GM21619 (cell line): ENCODE measurements at regions not wholly inside any gene's neighbourhood (a gene's known extent, or its start where the extent isn't known, plus 50 kb on each side); places are given as distances from the start of the nearest gene placed in this dataset.
"Not testable (repeated sequence)": the region's sequence is repeated elsewhere in the genome, so short reads cannot be mapped to it uniquely, and the experiment has no call there.

Source experiments
- ATAC-seq: cut with Tn5 transposase; IDR thresholded peaks from one replicate; pipeline ENCODE4 v1.9.1; 2021; ENCODE audit not compliant: unreplicated experiment

- no peak for ATAC-seq
Measured at GRCh38 chr20:54324041-54324440, 116.2 kb downstream of the PFDN4 start.

DNA sequence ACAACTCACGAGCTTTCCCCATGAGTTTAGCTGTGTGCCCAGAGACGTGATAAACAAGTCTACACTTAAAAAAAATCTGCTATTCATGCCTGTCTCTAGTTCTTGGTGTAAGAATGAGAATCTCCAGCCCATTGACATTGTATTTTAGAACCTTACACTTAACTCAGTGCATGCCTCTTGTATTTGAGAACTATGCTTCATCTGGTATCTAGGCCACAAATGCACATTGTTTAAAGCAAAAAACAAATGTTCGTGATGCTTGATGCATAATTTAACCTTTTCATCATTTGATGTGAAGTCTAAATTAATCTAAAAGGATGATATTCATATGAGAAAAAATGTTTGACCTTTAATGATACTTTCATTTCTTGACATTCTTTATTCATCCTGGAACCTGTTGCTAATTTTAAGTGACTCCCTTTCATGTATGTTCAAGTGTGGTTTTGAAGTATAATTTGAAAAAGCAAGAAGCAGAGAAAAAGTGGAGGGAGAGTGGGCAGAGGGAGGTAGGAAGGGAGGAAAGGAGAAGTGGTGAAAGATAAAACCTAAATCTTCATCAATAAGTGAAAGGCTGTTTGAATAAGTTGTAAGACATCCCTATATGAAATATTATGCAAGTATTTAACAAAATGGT lies 116.9 kb downstream of the PFDN4 start:
- ATAC-seq: no peak

- no peak for ATAC-seq
Measured at GRCh38 chr20:54335299-54335698, 127.4 kb downstream of the PFDN4 start.

GRCh38 chr20:54337144-54337543 lies 129.3 kb downstream of the PFDN4 start:
- ATAC-seq: no peak

GRCh38 chr20:54339093-54339492 lies 131.2 kb downstream of the PFDN4 start:
- no peak for ATAC-seq

DNA sequence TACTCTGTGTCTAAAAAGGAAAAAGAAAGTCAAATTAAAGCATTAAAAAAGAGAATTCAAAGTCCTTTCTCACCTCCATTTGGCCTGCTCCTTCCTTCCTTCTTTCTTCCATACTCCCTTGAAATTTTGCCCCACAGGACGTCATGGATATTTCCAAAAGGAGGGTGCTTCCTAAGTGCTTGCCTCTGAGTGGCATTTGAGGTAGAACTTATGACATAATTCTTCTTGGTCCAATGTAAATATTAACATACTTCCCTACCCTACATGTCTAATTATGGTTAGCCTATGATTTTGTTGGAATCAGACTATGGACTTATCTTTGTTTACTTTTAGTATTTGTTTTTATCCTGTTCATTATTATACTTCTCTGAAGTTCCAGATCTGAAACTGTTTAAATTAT lies 132.3 kb downstream of the PFDN4 start:
- ATAC-seq: no peak

DNA sequence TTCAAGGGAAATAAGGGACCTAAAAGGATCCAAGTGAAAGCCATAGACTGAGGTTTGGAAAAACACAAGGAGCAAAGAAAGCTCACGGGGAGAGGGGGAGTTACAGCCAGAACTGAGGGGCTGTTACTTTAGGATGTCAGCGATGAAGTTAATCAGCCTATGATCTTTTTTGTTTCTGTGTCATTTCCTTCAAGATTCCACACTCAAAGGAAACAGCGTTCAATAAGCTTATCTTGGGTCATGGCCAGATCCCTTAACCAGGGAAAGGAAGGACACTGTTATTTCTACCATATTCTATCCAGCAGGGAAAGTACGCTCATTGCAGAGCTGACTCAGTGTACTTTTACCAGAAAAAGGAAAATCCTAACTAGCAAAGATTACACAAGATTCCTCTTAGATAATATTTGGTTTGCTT lies 132.8 kb downstream of the PFDN4 start:
- no peak for ATAC-seq

GRCh38 chr20:54342258-54342920 lies 133.0 kb upstream of the DOK5 start:
- no peak for ATAC-seq

- no peak for ATAC-seq
Measured at GRCh38 chr20:54343099-54343498, 132.3 kb upstream of the DOK5 start.

DNA sequence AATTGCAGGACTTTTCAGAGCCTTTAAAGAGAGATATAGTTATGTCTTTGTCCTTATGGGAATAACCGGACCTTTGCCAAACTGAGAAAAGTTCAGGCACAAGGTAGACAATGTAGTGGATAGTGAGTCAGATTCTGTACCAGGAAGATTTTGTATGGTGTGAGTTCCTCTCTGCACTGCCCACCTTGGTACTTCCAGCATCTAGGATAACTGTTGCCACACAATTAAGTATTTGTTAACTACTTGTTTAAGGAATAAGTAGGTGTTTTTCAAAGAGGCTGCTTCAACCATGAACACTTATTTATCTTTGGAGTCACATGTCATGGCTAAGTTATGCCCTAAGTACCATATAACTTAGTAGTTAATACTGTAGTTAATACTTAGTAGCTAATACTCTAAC lies 131.8 kb upstream of the DOK5 start:
- ATAC-seq: no peak

DNA sequence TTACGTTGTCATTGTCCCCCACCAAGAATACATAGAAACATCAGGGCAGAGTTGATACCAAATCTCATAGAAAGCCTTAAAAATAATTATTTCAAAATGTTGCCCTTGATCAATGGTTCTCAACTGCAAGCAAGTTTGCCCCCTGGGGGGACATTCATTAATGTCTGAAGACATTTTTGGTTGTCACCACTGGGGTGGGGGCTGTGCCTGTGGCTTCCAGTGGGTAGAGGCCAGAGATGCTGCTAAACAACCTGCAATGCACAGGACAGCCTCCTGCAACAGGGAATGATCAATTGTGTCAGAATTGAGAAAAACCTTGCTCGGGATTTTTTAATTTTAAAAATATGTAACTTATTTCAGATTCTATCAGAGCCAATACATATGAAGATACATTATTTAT lies 130.6 kb upstream of the DOK5 start:
- no peak for ATAC-seq

- peak; percentile 84 for ATAC-seq
Measured at GRCh38 chr20:54345301-54345724, 130.1 kb upstream of the DOK5 start.

- ATAC-seq: no peak
Measured at GRCh38 chr20:54345821-54346220, 129.6 kb upstream of the DOK5 start.

- ATAC-seq: no peak
Measured at GRCh38 chr20:54346276-54346675, 129.1 kb upstream of the DOK5 start.

GRCh38 chr20:54347166-54347833 lies 128.1 kb upstream of the DOK5 start:
- ATAC-seq: no peak

GRCh38 chr20:54350415-54350814 lies 125.0 kb upstream of the DOK5 start:
- ATAC-seq: no peak

GRCh38 chr20:54351371-54352136 lies 123.8 kb upstream of the DOK5 start:
- no peak for ATAC-seq

DNA sequence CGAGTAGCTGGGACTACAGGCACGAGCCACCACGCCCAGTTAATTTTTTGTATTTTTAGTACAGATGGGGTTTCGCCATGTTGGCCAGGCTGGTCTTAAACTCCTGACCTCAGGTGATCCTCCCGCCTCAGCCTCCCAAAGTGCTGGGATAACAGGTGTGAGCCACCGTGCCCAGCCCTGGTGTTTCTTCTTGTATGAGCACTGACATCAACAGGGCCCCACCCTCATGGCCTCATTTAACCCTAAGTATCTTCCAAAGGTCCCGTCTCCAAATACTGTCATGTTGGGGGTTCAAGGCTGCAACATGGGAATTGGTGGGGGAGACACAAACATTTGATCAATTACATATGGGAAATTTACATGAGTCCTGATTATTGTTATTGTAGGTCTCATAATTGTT lies 122.9 kb upstream of the DOK5 start:
- not testable (repeated sequence) for ATAC-seq

DNA sequence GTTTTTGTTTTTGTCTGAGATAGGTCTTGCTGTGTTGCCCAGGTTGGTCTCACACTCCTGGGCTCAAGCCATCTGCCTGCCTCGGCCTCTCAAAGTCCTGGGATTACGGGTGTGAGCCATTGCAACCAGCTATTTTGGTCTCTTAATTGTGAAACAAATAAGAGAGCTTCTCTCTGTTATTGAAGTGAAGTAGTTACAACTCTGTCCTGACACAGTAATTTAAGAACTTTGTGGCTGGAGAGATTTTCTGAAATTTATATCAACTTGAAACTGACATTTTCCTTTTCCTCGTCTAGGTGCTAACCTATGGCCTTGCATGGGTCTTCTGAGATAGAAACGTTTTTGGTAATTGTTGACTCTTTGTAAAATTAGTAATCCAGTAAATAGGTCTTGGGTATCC lies 122.1 kb upstream of the DOK5 start:
- ATAC-seq: no peak

DNA sequence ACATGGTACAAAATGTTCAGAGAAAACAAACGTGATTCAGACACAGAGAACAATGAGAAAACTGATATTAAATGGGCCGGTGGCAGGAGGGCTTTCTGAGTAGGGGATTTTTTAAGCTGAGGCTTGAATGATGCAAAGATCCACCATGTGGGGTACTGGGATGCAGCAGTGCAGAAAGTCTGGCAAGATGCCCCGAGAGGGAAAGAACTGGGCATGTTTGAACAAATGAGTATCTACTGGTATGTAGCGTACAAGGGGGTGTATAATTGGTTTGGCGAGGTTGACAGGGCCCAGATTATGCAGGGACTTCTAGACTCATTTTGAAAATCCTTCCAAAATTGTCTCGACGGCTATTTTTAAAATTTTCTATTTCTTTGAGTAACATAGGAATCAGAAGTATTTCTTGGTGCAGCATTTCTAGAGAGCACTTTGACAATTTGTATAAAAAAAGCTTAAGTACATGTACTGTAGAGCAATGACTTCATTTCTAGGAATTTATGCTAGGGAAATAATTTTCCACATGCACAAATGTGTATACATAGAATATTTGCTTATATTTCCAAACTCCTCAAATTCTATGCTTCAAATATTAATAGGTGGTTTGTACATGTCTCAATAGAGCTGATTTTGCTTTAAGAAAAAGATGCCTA lies 119.6 kb upstream of the DOK5 start:
- ATAC-seq: no peak

DNA sequence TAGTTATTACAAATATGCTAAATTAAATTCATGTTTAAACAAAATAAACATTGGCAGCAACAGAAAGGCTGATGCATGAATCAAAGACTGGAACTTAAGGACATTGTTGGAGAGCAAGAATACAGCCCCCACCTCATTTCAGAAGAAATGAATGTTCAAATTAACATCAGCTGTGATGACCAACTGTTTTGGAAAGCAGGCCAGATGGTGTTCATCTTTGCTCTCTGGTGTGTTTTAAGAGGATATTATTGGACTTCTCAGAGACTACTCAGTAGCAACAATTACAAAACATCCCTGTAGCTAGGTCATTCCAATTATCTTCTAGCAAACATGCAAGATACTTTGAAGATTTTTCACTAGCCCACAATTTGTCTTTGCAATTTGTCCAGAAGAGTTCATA lies 118.6 kb upstream of the DOK5 start:
- no peak for ATAC-seq
